Mesenchymal stem cell (in vitro differentiated cells and primary cell): ENCODE measurements at regions not wholly inside any gene's neighbourhood (a gene's known extent, or its start where the extent isn't known, plus 50 kb on each side); places are given as distances from the start of the nearest gene placed in this dataset.

Experiments
- DNase-seq: peaks from one replicate; pipeline ENCODE4 v3.0.0-alpha.2; 2013
- H2AFZ ChIP-seq: one replicate; pipeline ENCODE4 v1.6.1; 2013; ENCODE audit warnings: low read depth, mild to moderate bottlenecking, control low read depth, inconsistent platforms, low read length, moderate library complexity
- H2AK5ac ChIP-seq: 2 replicates; pipeline ENCODE4 v1.6.1; 2013; ENCODE audit warnings: low read length, moderate library complexity, mild to moderate bottlenecking, inconsistent platforms; ENCODE audit not compliant: severe bottlenecking
- H2BK120ac ChIP-seq: one replicate; pipeline ENCODE4 v1.6.1; 2013; ENCODE audit warnings: low read depth, mild to moderate bottlenecking, inconsistent platforms, low read length, moderate library complexity
- H2BK12ac ChIP-seq, 2 experiments: one replicate each; pipeline ENCODE4 v1.6.1; 2013; ENCODE audit warnings: inconsistent platforms in 2 of 2, low read length in 2 of 2, mild to moderate bottlenecking in 2 of 2, moderate library complexity in 2 of 2, control low read depth in 1 of 2
- H2BK15ac ChIP-seq: one replicate; pipeline ENCODE4 v1.6.1; 2013; ENCODE audit warnings: mild to moderate bottlenecking, low read depth, inconsistent platforms; ENCODE audit not compliant: poor library complexity, severe bottlenecking
- H2BK5ac ChIP-seq: 2 replicates; pipeline ENCODE4 v1.6.1; 2013; ENCODE audit warnings: low read depth, mild to moderate bottlenecking, low read length, control low read depth, inconsistent platforms; ENCODE audit not compliant: poor library complexity, severe bottlenecking
- H3K14ac ChIP-seq, 2 experiments: one replicate each; pipeline ENCODE4 v1.6.1; 2013; ENCODE audit warnings: inconsistent platforms in 2 of 2, low read length in 2 of 2, control low read depth in 1 of 2, mild to moderate bottlenecking in 1 of 2, moderate library complexity in 1 of 2
- H3K18ac ChIP-seq, 2 experiments: one replicate each; pipeline ENCODE4 v1.6.1; 2013; ENCODE audit warnings: inconsistent platforms in 2 of 2, low read length in 2 of 2, control low read depth in 1 of 2, low read depth in 1 of 2, mild to moderate bottlenecking in 1 of 2
- H3K23ac ChIP-seq, 2 experiments: one replicate each; pipeline ENCODE4 v1.6.1; 2013; ENCODE audit warnings: inconsistent platforms in 2 of 2, low read length in 2 of 2, mild to moderate bottlenecking in 2 of 2, moderate library complexity in 2 of 2, control low read depth in 1 of 2
- H3K27ac ChIP-seq: 2 replicates; pipeline ENCODE4 v1.5.1; 2013; ENCODE audit warnings: mild to moderate bottlenecking, moderate library complexity, low read length, control low read depth, inconsistent platforms; ENCODE audit not compliant: poor library complexity, severe bottlenecking
- H3K27me3 ChIP-seq, 2 experiments: 2 replicates each; pipeline versions ENCODE4 v1.6.1 to v1.7.0; 2013; ENCODE audit warnings: low read length in 2 of 2, mild to moderate bottlenecking in 2 of 2, moderate library complexity in 2 of 2, control low read depth in 1 of 2, inconsistent platforms in 1 of 2; ENCODE audit not compliant: control insufficient read depth in 1 of 2, insufficient read depth in 1 of 2
- H3K36me3 ChIP-seq, 2 experiments: 2 replicates each; pipeline versions ENCODE4 v1.6.1 to v1.7.0; 2013; ENCODE audit warnings: low read length in 2 of 2, control low read depth in 1 of 2, inconsistent platforms in 1 of 2, low read depth in 1 of 2, mild to moderate bottlenecking in 1 of 2; ENCODE audit not compliant: insufficient read depth in 2 of 2, control insufficient read depth in 1 of 2
- H3K4ac ChIP-seq, 2 experiments: one replicate each; pipeline ENCODE4 v1.6.1; 2013; ENCODE audit warnings: inconsistent platforms in 2 of 2, low read length in 2 of 2, mild to moderate bottlenecking in 2 of 2, moderate library complexity in 2 of 2, control low read depth in 1 of 2, low read depth in 1 of 2
- H3K4me1 ChIP-seq: 2 replicates; pipeline ENCODE4 v1.6.1; 2013; ENCODE audit warnings: low read depth, low read length, control low read depth; ENCODE audit not compliant: control insufficient read depth, insufficient read depth
- H3K4me2 ChIP-seq: 2 replicates; pipeline ENCODE4 v1.6.1; 2013; ENCODE audit warnings: low read length, mild to moderate bottlenecking, inconsistent platforms; ENCODE audit not compliant: poor library complexity, severe bottlenecking
- H3K4me3 ChIP-seq, 2 experiments: 2 replicates each; pipeline versions ENCODE4 v1.5.1 to v1.7.0; 2013; ENCODE audit warnings: low read length in 2 of 2, mild to moderate bottlenecking in 2 of 2, control low read depth in 1 of 2, low read depth in 1 of 2; ENCODE audit not compliant: insufficient read depth in 1 of 2
- H3K79me1 ChIP-seq: replicated peaks from 2 replicates; pipeline ENCODE4 v1.6.1; 2013; ENCODE audit warnings: mild to moderate bottlenecking, control low read depth, low read length, inconsistent platforms; ENCODE audit not compliant: poor library complexity, severe bottlenecking
- H3K9ac ChIP-seq: 2 replicates; pipeline ENCODE4 v1.7.0; 2013; ENCODE audit warnings: mild to moderate bottlenecking, low read length, moderate library complexity
- H3K9me3 ChIP-seq: 2 replicates; pipeline ENCODE4 v1.7.0; 2013; ENCODE audit warnings: mild to moderate bottlenecking, low read length; ENCODE audit not compliant: control insufficient read depth
- H4K8ac ChIP-seq: one replicate; pipeline ENCODE4 v1.6.1; 2013; ENCODE audit warnings: inconsistent platforms, mild to moderate bottlenecking, low read length, moderate library complexity
- H4K91ac ChIP-seq: one replicate; pipeline ENCODE4 v1.6.1; 2013; ENCODE audit warnings: mild to moderate bottlenecking, low read length, inconsistent platforms
- WGBS: methylation state at CpG from one replicate; pipeline ENCODE4 v1.1.7; 2013; ENCODE audit warnings: mixed read lengths; 5-methylcytosine and 5-hydroxymethylcytosine counted together

GRCh38 chr3:3335903-3336302, 156.4 kb upstream of the CRBN start:
- WGBS = 83% methylated on average over 1 of the region's 1 CpG
- no peak overlapping the region for H2AK5ac ChIP-seq
- H3K4me2 ChIP-seq = no peak overlapping the region
- no peak overlapping the region for H3K14ac ChIP-seq
- peaks cover 17% of the 10 kb centered on the region for H3K9me3 ChIP-seq
- H2BK5ac ChIP-seq = no peak overlapping the region
- no peaks in the 10 kb centered on the region for H3K79me1 ChIP-seq
- H2BK15ac ChIP-seq = no peak overlapping the region
- no peak overlapping the region for H3K9ac ChIP-seq
- H3K4me3 ChIP-seq = no peak overlapping the region
- no peak overlapping the region for H2BK120ac ChIP-seq
- no peaks in the 10 kb centered on the region for H3K4me1 ChIP-seq
- H4K91ac ChIP-seq = no peak overlapping the region
- H3K36me3 ChIP-seq = no peaks in the 10 kb centered on the region
- H2AFZ ChIP-seq = no peak overlapping the region
- no peak overlapping the region for H3K4ac ChIP-seq
- DNase-seq = no peak
- no peak overlapping the region for H3K23ac ChIP-seq
- H2BK12ac ChIP-seq = no peak overlapping the region
- no peak overlapping the region for H3K27ac ChIP-seq
- H3K27me3 ChIP-seq = no peaks in the 10 kb centered on the region
- no peak overlapping the region for H4K8ac ChIP-seq
- H3K18ac ChIP-seq = no peak overlapping the region

GRCh38 chr3:3334491-3334890, 155.0 kb upstream of the CRBN start:
- Histone ChIP-seq H3K18ac (no peak overlapping the region), H3K9ac (no peak overlapping the region), H2BK120ac (no peak overlapping the region), H3K4ac (no peak overlapping the region), H3K14ac (no peak overlapping the region), H3K23ac (no peak overlapping the region), H2BK12ac (no peak overlapping the region), H3K27me3 (no peaks in the 10 kb centered on the region), H2AFZ (no peak overlapping the region), H3K4me1 (no peaks in the 10 kb centered on the region), H3K4me3 (no peak overlapping the region), H2AK5ac (no peak overlapping the region), H3K36me3 (no peaks in the 10 kb centered on the region), H2BK5ac (no peak overlapping the region), H2BK15ac (no peak overlapping the region), H3K79me1 (no peaks in the 10 kb centered on the region), H4K8ac (no peak overlapping the region), H3K4me2 (no peak overlapping the region), H4K91ac (no peak overlapping the region), H3K27ac (no peak overlapping the region), H3K9me3 (peaks cover 17% of the 10 kb centered on the region)
- WGBS = 66% methylated on average over 4 of the region's 4 CpGs
- DNase-seq = no peak

GRCh38 chr3:3333571-3333970, 154.1 kb upstream of the CRBN start:
- H3K27me3 ChIP-seq = no peaks in the 10 kb centered on the region
- H4K8ac ChIP-seq = no peak overlapping the region
- no peak overlapping the region for H2BK15ac ChIP-seq
- no peak overlapping the region for H3K18ac ChIP-seq
- no peak overlapping the region for H3K27ac ChIP-seq
- H2BK120ac ChIP-seq = no peak overlapping the region
- no peak overlapping the region for H2BK5ac ChIP-seq
- 84% methylated on average over 2 of the region's 2 CpGs for WGBS
- H4K91ac ChIP-seq = no peak overlapping the region
- H3K9ac ChIP-seq = no peak overlapping the region
- DNase-seq = no peak
- no peak overlapping the region for H3K4ac ChIP-seq
- H3K4me1 ChIP-seq = no peaks in the 10 kb centered on the region
- no peak overlapping the region for H3K14ac ChIP-seq
- H3K4me3 ChIP-seq = no peak overlapping the region
- peaks cover 17% of the 10 kb centered on the region for H3K9me3 ChIP-seq
- H2AFZ ChIP-seq = no peak overlapping the region
- H3K4me2 ChIP-seq = no peak overlapping the region
- H3K79me1 ChIP-seq = no peaks in the 10 kb centered on the region
- H3K23ac ChIP-seq = no peak overlapping the region
- H2BK12ac ChIP-seq = no peak overlapping the region
- no peak overlapping the region for H2AK5ac ChIP-seq
- no peaks in the 10 kb centered on the region for H3K36me3 ChIP-seq

- peaks cover 12% of the 10 kb centered on the region for H3K9me3 ChIP-seq
These were observed 137.0 kb upstream of the CRBN start for GRCh38 chr3:3316521-3316920.

More at GRCh38 chr3:3316521-3316920, 137.0 kb upstream of the CRBN start:
- Histone ChIP-seq H3K4me1 (no peaks in the 10 kb centered on the region), H2BK120ac (no peak overlapping the region), H2BK5ac (no peak overlapping the region), H4K91ac (no peak overlapping the region), H3K9ac (no peak overlapping the region), H3K27me3 (no peaks in the 10 kb centered on the region), H2BK12ac (no peak overlapping the region), H3K4ac (no peak overlapping the region), H3K18ac (no peak overlapping the region), H3K23ac (no peak overlapping the region), H2BK15ac (no peak overlapping the region), H2AFZ (no peak overlapping the region), H3K14ac (no peak overlapping the region), H3K36me3 (no peaks in the 10 kb centered on the region), H3K27ac (no peak overlapping the region), H2AK5ac (no peak overlapping the region), H3K4me3 (no peak overlapping the region), H3K4me2 (no peak overlapping the region), H4K8ac (no peak overlapping the region), H3K79me1 (no peaks in the 10 kb centered on the region)
- 44% methylated on average over 3 of the region's 3 CpGs for WGBS
- DNase-seq = no peak
